ENCODE measurements at regions not wholly inside any gene's neighbourhood (a gene's known extent, or its start where the extent isn't known, plus 50 kb on each side); places are given as distances from the start of the nearest gene placed in this dataset.

GRCh38 chr15:61571026-61571425, 341.9 kb upstream of the RORA start:
- no peak overlapping the region for H3K9ac ChIP-seq (ENCODE audit: low read length)
- H2AFZ ChIP-seq (ENCODE audit: low read depth, low read length, poor library complexity, severe bottlenecking) = no peak overlapping the region
- H3K4me2 ChIP-seq (ENCODE audit: low read length) = no peak overlapping the region
- ChIA-PET RAD21 (ENCODE audit: low non-redundant PET in 1 of 2, low total read pairs in 2 of 2, uncharacterized antibody in 2 of 2, unreplicated experiment in 2 of 2) (no interaction called here), POLR2A (no interaction called here), CTCF (no interaction called here)
- no peaks in the 10 kb centered on the region for H3K27me3 ChIP-seq (ENCODE audit: insufficient read depth, low read length)
- no peak for DNase-seq (ENCODE audit: low read depth, low spot score)
- no peaks in the 10 kb centered on the region for H3K9me2 ChIP-seq (ENCODE audit: insufficient read depth)
- H3K4me3 ChIP-seq (replicated peaks in 1 of 2; ENCODE audit: low read depth in 1 of 2, low read length in 2 of 2) = no peak overlapping the region
- TF ChIP-seq EZH2phosphoT487 (IDR thresholded peaks at IDR 0.05; ENCODE audit: borderline replicate concordance) (no peak), REST (IDR thresholded peaks at IDR 0.05; ENCODE audit: low read depth) (no peak), FOSL1 (IDR thresholded peaks at IDR 0.05; ENCODE audit: low read depth) (no peak), POLR2AphosphoS5 (IDR thresholded peaks at IDR 0.05; ENCODE audit: low read depth, low read length) (no peak), SRF (IDR thresholded peaks at IDR 0.05; ENCODE audit: low read depth) (no peak), POLR2A (IDR thresholded peaks at IDR 0.05; ENCODE audit: borderline replicate concordance, extremely low read depth, insufficient read depth, insufficient read length) (no peak), CBX3 (IDR thresholded peaks at IDR 0.05; ENCODE audit: low read depth) (no peak), EZH2 (IDR thresholded peaks at IDR 0.05) (no peak), ZBTB33 (IDR thresholded peaks at IDR 0.05; ENCODE audit: extremely low read depth, insufficient replicate concordance, low read length) (no peak), ELF1 (IDR thresholded peaks at IDR 0.05; ENCODE audit: borderline replicate concordance, low read depth) (no peak), MAX (IDR thresholded peaks at IDR 0.05) (no peak), CEBPB (IDR thresholded peaks at IDR 0.05; ENCODE audit: low read depth) (no peak), SIN3A (IDR thresholded peaks at IDR 0.05; ENCODE audit: low read depth) (no peak), TCF7L2 (IDR thresholded peaks at IDR 0.05; ENCODE audit: borderline replicate concordance, extremely low read depth, insufficient read depth, insufficient read length) (no peak), YY1 (IDR thresholded peaks at IDR 0.05; ENCODE audit: extremely low read depth, insufficient replicate concordance, low read depth, low read length) (no peak)
- H3K36me3 ChIP-seq (ENCODE audit: control insufficient read depth in 1 of 2, insufficient read depth in 2 of 2, low read length in 2 of 2) = no peaks in the 10 kb centered on the region
- no peaks in the 10 kb centered on the region for H3K79me2 ChIP-seq (ENCODE audit: insufficient read depth, low read length)
- H3K27ac ChIP-seq (ENCODE audit: low read depth, low read length) = no peak overlapping the region
- no peak for ATAC-seq
- no peaks in the 10 kb centered on the region; a peak in 1 of 4 replicates for H3K9me3 ChIP-seq (ENCODE audit: control insufficient read depth in 1 of 2, insufficient read depth in 1 of 2, low read depth in 1 of 2, low read length in 2 of 2)
- no peaks in the 10 kb centered on the region for H4K20me1 ChIP-seq (ENCODE audit: insufficient read depth)
- intact Hi-C loops (cut with micrococcal nuclease) = no loop called here
- H3K4me1 ChIP-seq (ENCODE audit: control insufficient read depth in 1 of 2, insufficient read depth in 2 of 2, low read length in 2 of 2) = no peaks in the 10 kb centered on the region
- BruUV-seq (replicated peaks) = no TSS peak
